CD4-positive, alpha-beta T cell (primary cell): ENCODE measurements at regions not wholly inside any gene's neighbourhood (a gene's known extent, or its start where the extent isn't known, plus 50 kb on each side); places are given as distances from the start of the nearest gene placed in this dataset.

Experiments
- ATAC-seq: fragments of 200-7000 bp; cut with Tn5 transposase; one replicate; pipeline ENCODE4 v1.10.0; 2022; ENCODE audit warnings: mild to moderate bottlenecking; ENCODE audit not compliant: poor library complexity
- CTCF ChIA-PET: fragments of 350-600 bp; sonication (Branson Sonifier 250); formaldehyde crosslinking; loops from one replicate; lab custom pipeline; 2021; ENCODE audit warnings: antibody characterized with exemption, inconsistent platforms; lab: Charles Lee
- POLR2A ChIA-PET: fragments of 350-600 bp; sonication (Branson Sonifier 250); formaldehyde crosslinking; loops from one replicate; lab custom pipeline; 2021; ENCODE audit warnings: antibody characterized with exemption, inconsistent platforms; lab: Charles Lee
- DNase-seq, 14 experiments: peaks; one replicate each; pipeline ENCODE4 v3.0.0-alpha.2; 2013 to 2020; ENCODE audit warnings: mixed read lengths in 2 of 14
- H3K27ac ChIP-seq, 2 donors: one replicate each; pipeline versions ENCODE4 v1.5.1 to v1.7.0; 2013; ENCODE audit warnings: low read length in 2 of 2, low read depth in 1 of 2, mild to moderate bottlenecking in 1 of 2
- H3K27me3 ChIP-seq, 2 experiments: 1 replicate in 1 of 2; 2 replicates in 1 of 2; pipeline versions ENCODE4 v1.6.1 to v1.7.0; 2013; ENCODE audit warnings: low read length in 2 of 2, control low read depth in 1 of 2, mild to moderate bottlenecking in 1 of 2, moderate library complexity in 1 of 2; ENCODE audit not compliant: insufficient read depth in 2 of 2, control insufficient read depth in 1 of 2
- H3K36me3 ChIP-seq: one replicate; pipeline ENCODE4 v1.6.1; 2013; ENCODE audit warnings: low read length, control low read depth; ENCODE audit not compliant: insufficient read depth
- H3K4me1 ChIP-seq: one replicate; pipeline ENCODE4 v1.6.1; 2013; ENCODE audit warnings: low read length, control low read depth; ENCODE audit not compliant: insufficient read depth
- H3K4me3 ChIP-seq: one replicate; pipeline ENCODE4 v1.5.1; 2013; ENCODE audit warnings: mild to moderate bottlenecking, low read length, moderate library complexity
- H3K9me3 ChIP-seq, 2 experiments: 1 replicate in 1 of 2; 2 replicates in 1 of 2; pipeline versions ENCODE4 v1.6.1 to v1.7.0; 2013; ENCODE audit warnings: low read length in 2 of 2, mild to moderate bottlenecking in 2 of 2, control low read depth in 1 of 2, moderate library complexity in 1 of 2; ENCODE audit not compliant: control insufficient read depth in 1 of 2, insufficient read depth in 1 of 2
- H3K27ac Mint-ChIP-seq: one replicate; pipeline ENCODE4 v1.8.0; 2020; ENCODE audit warnings: mixed read lengths
- H3K27me3 Mint-ChIP-seq: one replicate; pipeline ENCODE4 v1.8.0; 2021; ENCODE audit warnings: mixed read lengths
- H3K36me3 Mint-ChIP-seq: one replicate; pipeline ENCODE4 v1.8.0; 2021; ENCODE audit warnings: low read depth, mixed read lengths
- H3K4me1 Mint-ChIP-seq: one replicate; pipeline ENCODE4 v1.8.0; 2021; ENCODE audit warnings: low read depth, mixed read lengths
- H3K4me3 Mint-ChIP-seq: one replicate; pipeline ENCODE4 v1.8.0; 2020; ENCODE audit warnings: mild to moderate bottlenecking, mixed read lengths
- H3K9me3 Mint-ChIP-seq: one replicate; pipeline ENCODE4 v1.8.0; 2020; ENCODE audit warnings: mixed read lengths
- intact Hi-C, 2 experiments: fragments of 100-400 bp; cut with DNase I in 1 of 2; cut with micrococcal nuclease in 1 of 2; formaldehyde crosslinking; loops; one replicate each; pipeline versions ENCODE4 v1.15.1 to v1.9.0; 2023 to 2025; cut with DNase I, micrococcal nuclease
- TF ChIP-seq, protein P1 (sequence below): fragments of 200-600 bp; IDR thresholded peaks from one replicate; pipeline ENCODE4 v1.8.0; 2022; ENCODE audit warnings: antibody characterized with exemption, mild to moderate bottlenecking

GRCh38 chr5:121138495-121138907 is 674.4 kb downstream of the PRR16 start:
- intact Hi-C loops, result no loop called here
- no peaks in the 10 kb centered on the region for H3K36me3 Mint-ChIP-seq

DNA sequence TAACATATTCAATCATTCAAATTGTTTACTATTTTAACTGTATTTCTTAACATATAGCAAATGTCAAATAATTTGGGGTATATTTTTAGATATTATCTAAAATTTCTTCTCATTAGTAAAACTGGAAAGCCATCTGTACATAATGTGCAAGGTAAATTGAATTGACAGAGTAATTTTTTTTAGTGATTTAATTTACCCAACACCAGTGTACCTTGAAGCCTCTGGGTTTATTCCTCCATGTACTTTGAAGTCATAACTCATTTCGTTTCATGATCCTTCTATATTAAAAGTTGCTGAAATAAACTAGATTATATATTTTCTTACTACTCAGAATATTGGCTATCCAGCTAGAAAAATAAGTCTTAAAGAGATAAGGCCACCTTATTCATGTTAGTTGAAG is 674.9 kb downstream of the PRR16 start:
- Mint-ChIP-seq H3K9me3 (peaks cover 2% of the 10 kb centered on the region), H3K4me1 (no peaks in the 10 kb centered on the region), H3K4me3 (no peak overlapping the region), H3K27ac (no peak overlapping the region), H3K27me3 (no peaks in the 10 kb centered on the region), H3K36me3 (no peaks in the 10 kb centered on the region)
- H3K4me1 ChIP-seq, result no peaks in the 10 kb centered on the region
- intact Hi-C loops, result no loop called here
- TF ChIP-seq, protein P1, sequence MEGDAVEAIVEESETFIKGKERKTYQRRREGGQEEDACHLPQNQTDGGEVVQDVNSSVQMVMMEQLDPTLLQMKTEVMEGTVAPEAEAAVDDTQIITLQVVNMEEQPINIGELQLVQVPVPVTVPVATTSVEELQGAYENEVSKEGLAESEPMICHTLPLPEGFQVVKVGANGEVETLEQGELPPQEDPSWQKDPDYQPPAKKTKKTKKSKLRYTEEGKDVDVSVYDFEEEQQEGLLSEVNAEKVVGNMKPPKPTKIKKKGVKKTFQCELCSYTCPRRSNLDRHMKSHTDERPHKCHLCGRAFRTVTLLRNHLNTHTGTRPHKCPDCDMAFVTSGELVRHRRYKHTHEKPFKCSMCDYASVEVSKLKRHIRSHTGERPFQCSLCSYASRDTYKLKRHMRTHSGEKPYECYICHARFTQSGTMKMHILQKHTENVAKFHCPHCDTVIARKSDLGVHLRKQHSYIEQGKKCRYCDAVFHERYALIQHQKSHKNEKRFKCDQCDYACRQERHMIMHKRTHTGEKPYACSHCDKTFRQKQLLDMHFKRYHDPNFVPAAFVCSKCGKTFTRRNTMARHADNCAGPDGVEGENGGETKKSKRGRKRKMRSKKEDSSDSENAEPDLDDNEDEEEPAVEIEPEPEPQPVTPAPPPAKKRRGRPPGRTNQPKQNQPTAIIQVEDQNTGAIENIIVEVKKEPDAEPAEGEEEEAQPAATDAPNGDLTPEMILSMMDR, result no peak
- ATAC-seq, result no peak
- ChIA-PET CTCF (no interaction called here), POLR2A (no interaction called here)
- no peak for DNase-seq
- H3K36me3 ChIP-seq, result no peaks in the 10 kb centered on the region
- H3K27ac ChIP-seq, result no peak overlapping the region
- H3K9me3 ChIP-seq, result no peaks in the 10 kb centered on the region
- no peak overlapping the region for H3K4me3 ChIP-seq
- no peaks in the 10 kb centered on the region for H3K27me3 ChIP-seq

More at GRCh38 chr5:121138495-121138907, 674.4 kb downstream of the PRR16 start:
- H3K4me1 ChIP-seq, result no peaks in the 10 kb centered on the region
- H3K36me3 ChIP-seq, result no peaks in the 10 kb centered on the region
- ChIA-PET CTCF (no interaction called here), POLR2A (no interaction called here)
- Mint-ChIP-seq H3K27ac (no peak overlapping the region), H3K27me3 (no peaks in the 10 kb centered on the region), H3K4me1 (no peaks in the 10 kb centered on the region), H3K4me3 (no peak overlapping the region), H3K9me3 (peaks cover 6% of the 10 kb centered on the region)
- H3K27ac ChIP-seq, result no peak overlapping the region
- DNase-seq (no peak), ATAC-seq (no peak)
- TF ChIP-seq, protein P1, result no peak
- H3K27me3 ChIP-seq, result no peaks in the 10 kb centered on the region
- H3K4me3 ChIP-seq, result no peak overlapping the region
- H3K9me3 ChIP-seq, result no peaks in the 10 kb centered on the region

DNA sequence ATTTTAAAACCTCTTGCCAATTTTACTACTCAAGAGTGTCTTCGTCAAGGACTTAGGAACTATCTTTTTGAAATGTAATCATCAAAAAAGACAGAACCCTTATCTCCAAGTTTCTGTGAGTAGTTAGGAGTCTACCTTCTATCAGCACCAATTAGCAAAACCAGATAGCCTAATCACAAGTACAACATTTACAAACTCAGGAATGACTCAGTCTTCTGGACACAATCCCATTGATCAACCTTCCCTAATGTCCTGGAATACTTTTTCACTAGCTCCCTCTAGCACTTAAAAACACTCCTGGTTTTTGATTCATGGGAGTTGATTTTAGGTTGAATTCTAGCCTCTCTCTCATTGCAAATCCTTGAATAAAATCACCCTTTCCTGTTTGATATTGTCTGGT is 680.7 kb downstream of the PRR16 start:
- Histone ChIP-seq H3K27ac (no peak overlapping the region), H3K9me3 (no peaks in the 10 kb centered on the region), H3K27me3 (no peaks in the 10 kb centered on the region), H3K36me3 (no peaks in the 10 kb centered on the region), H3K4me1 (no peaks in the 10 kb centered on the region), H3K4me3 (no peak overlapping the region)
- Mint-ChIP-seq H3K27me3 (no peaks in the 10 kb centered on the region), H3K36me3 (no peaks in the 10 kb centered on the region), H3K4me3 (no peak overlapping the region), H3K4me1 (no peaks in the 10 kb centered on the region), H3K27ac (no peak overlapping the region), H3K9me3 (peaks cover 12% of the 10 kb centered on the region)
- ATAC-seq (no peak), DNase-seq (no peak)
- ChIA-PET POLR2A (no interaction called here), CTCF (no interaction called here)
- intact Hi-C loops, result no loop called here
- TF ChIP-seq, protein P1, result no peak
